Smooth muscle cell (in vitro differentiated cells): ENCODE measurements at regions not wholly inside any gene's neighbourhood (a gene's known extent, or its start where the extent isn't known, plus 50 kb on each side); places are given as distances from the start of the nearest gene placed in this dataset.

Experiments
- DNase-seq: peaks from one replicate; lab custom pipeline; 2025; ENCODE audit not compliant: unreplicated experiment; lab: John Stamatoyannopoulos, UW
- H2AFZ ChIP-seq: fragments of 200-600 bp; sonication (generic); 2 replicates; pipeline ENCODE4 v1.6.0; 2016; ENCODE audit warnings: antibody characterized with exemption, low read depth, mild to moderate bottlenecking
- H3F3A ChIP-seq: fragments of 200-600 bp; sonication (generic); 2 replicates; pipeline ENCODE4 v1.6.0; 2017; ENCODE audit warnings: antibody characterized with exemption, low read depth
- H3K27ac ChIP-seq: fragments of 200-600 bp; sonication (generic); 2 replicates; pipeline ENCODE4 v1.5.1; 2016; ENCODE audit warnings: low read depth, mild to moderate bottlenecking
- H3K27me3 ChIP-seq: fragments of 200-600 bp; sonication (generic); 2 replicates; pipeline ENCODE4 v1.6.1; 2016; ENCODE audit warnings: low read depth, mild to moderate bottlenecking
- H3K36me3 ChIP-seq: fragments of 200-600 bp; sonication (generic); 2 replicates; pipeline ENCODE4 v1.5.1; 2016; ENCODE audit warnings: low read depth
- H3K4me1 ChIP-seq: fragments of 200-600 bp; sonication (generic); 2 replicates; pipeline ENCODE4 v1.5.1; 2016; ENCODE audit warnings: low read depth
- H3K4me2 ChIP-seq: fragments of 200-600 bp; sonication (generic); 2 replicates; pipeline ENCODE4 v1.6.0; 2016; ENCODE audit warnings: mild to moderate bottlenecking
- H3K4me3 ChIP-seq: fragments of 200-600 bp; sonication (generic); 2 replicates; pipeline ENCODE4 v1.5.1; 2016; ENCODE audit warnings: mild to moderate bottlenecking
- H3K79me2 ChIP-seq: fragments of 200-600 bp; sonication (generic); 2 replicates; pipeline ENCODE4 v1.6.0; 2016; ENCODE audit warnings: low read depth, mild to moderate bottlenecking
- H3K9ac ChIP-seq: fragments of 200-600 bp; sonication (generic); 2 replicates; pipeline ENCODE4 v1.6.0; 2016; ENCODE audit warnings: low read depth
- H3K9me3 ChIP-seq: fragments of 200-600 bp; sonication (generic); replicated peaks from 2 replicates; pipeline ENCODE4 v1.5.1; 2016; ENCODE audit warnings: low read depth
- H4K20me1 ChIP-seq: fragments of 200-600 bp; sonication (generic); 2 replicates; pipeline ENCODE4 v1.6.0; 2016; ENCODE audit warnings: low read depth
- WGBS: methylation state at CpG from one replicate; pipeline ENCODE4 v1.1.7; 2016; ENCODE audit warnings: low lambda C conversion rate; 5-methylcytosine and 5-hydroxymethylcytosine counted together
- TF ChIP-seq, protein P1 (sequence below): fragments of 200-600 bp; sonication (generic); IDR thresholded peaks from 2 replicates; pipeline ENCODE4 v1.5.1; 2017; ENCODE audit warnings: borderline replicate concordance, mild to moderate bottlenecking, antibody characterized with exemption; ENCODE audit not compliant: insufficient read depth, poor library complexity, severe bottlenecking

GRCh38 chr2:52828112-52828511 is 939.5 kb upstream of the CHAC2 start:
- Histone ChIP-seq H3K27ac (no peak overlapping the region), H3K36me3 (no peaks in the 10 kb centered on the region), H3K9me3 (no peaks in the 10 kb centered on the region), H3K27me3 (no peaks in the 10 kb centered on the region), H3K4me3 (no peak overlapping the region), H2AFZ (no peak overlapping the region), H3K79me2 (no peaks in the 10 kb centered on the region), H3K4me2 (no peak overlapping the region), H3F3A (no peaks in the 10 kb centered on the region), H3K4me1 (no peaks in the 10 kb centered on the region), H3K9ac (no peak overlapping the region), H4K20me1 (no peaks in the 10 kb centered on the region)
- no peak for DNase-seq
- 92% methylated on average over 1 of the region's 1 CpG for WGBS
- TF ChIP-seq, protein P1, sequence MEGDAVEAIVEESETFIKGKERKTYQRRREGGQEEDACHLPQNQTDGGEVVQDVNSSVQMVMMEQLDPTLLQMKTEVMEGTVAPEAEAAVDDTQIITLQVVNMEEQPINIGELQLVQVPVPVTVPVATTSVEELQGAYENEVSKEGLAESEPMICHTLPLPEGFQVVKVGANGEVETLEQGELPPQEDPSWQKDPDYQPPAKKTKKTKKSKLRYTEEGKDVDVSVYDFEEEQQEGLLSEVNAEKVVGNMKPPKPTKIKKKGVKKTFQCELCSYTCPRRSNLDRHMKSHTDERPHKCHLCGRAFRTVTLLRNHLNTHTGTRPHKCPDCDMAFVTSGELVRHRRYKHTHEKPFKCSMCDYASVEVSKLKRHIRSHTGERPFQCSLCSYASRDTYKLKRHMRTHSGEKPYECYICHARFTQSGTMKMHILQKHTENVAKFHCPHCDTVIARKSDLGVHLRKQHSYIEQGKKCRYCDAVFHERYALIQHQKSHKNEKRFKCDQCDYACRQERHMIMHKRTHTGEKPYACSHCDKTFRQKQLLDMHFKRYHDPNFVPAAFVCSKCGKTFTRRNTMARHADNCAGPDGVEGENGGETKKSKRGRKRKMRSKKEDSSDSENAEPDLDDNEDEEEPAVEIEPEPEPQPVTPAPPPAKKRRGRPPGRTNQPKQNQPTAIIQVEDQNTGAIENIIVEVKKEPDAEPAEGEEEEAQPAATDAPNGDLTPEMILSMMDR = no peak

GRCh38 chr2:52821631-52822030 is 946.0 kb upstream of the CHAC2 start:
- TF ChIP-seq, protein P1 = no peak
- H2AFZ ChIP-seq = no peak overlapping the region
- no peaks in the 10 kb centered on the region for H3F3A ChIP-seq
- no peaks in the 10 kb centered on the region for H3K4me1 ChIP-seq
- H3K9ac ChIP-seq = no peak overlapping the region
- no peak overlapping the region for H3K27ac ChIP-seq
- no peaks in the 10 kb centered on the region for H3K9me3 ChIP-seq
- no peaks in the 10 kb centered on the region for H3K79me2 ChIP-seq
- H3K4me3 ChIP-seq = no peak overlapping the region
- H3K4me2 ChIP-seq = no peak overlapping the region
- H3K36me3 ChIP-seq = no peaks in the 10 kb centered on the region
- no peaks in the 10 kb centered on the region for H4K20me1 ChIP-seq
- H3K27me3 ChIP-seq = no peaks in the 10 kb centered on the region
- no peak for DNase-seq

DNA sequence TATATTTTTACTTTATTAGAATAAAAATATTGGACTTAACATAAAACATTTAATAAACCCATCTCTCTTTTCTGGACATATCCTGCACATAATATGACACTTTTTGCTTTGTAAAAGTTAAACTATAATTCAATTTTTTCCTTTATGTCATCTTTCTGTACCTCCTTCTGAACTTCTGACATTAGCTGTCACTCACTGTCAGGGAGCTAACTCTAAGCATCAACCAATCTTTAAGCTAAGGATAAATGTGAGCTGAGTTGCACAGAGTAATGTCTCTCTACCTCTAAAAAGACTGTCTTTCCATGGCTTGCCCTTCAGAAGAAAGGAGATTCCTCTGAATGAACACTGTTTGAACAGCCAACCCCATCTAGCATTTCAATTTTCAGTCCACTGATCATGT is 948.6 kb upstream of the CHAC2 start:
- no peak overlapping the region for H3K4me2 ChIP-seq
- no peak overlapping the region for H2AFZ ChIP-seq
- no peaks in the 10 kb centered on the region for H3K36me3 ChIP-seq
- no peaks in the 10 kb centered on the region for H3K4me1 ChIP-seq
- H3K27ac ChIP-seq = no peak overlapping the region
- no peaks in the 10 kb centered on the region for H4K20me1 ChIP-seq
- TF ChIP-seq, protein P1 = no peak
- no peaks in the 10 kb centered on the region for H3K9me3 ChIP-seq
- H3K4me3 ChIP-seq = no peak overlapping the region
- no peaks in the 10 kb centered on the region for H3K27me3 ChIP-seq
- no peak for DNase-seq
- H3K79me2 ChIP-seq = no peaks in the 10 kb centered on the region
- no peak overlapping the region for H3K9ac ChIP-seq
- H3F3A ChIP-seq = no peaks in the 10 kb centered on the region

DNA sequence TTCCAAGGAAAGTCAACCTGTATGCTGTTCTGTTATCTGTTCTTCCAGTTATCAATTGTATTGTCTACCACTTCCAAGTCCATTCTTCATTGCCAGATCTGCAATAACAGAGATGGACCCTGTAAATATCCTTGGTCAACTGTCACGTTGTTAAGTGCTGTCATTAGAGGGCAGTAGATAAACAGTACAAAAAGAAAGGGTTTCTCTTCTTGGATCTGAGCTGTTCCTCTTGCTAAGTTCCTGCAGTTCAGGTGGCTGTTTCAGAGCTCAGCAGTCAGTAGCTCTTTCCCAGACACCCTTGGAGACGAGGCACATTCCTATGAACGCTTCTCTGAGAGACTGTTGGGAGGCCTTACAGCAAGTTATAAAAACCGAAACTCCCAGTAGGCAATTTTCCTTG is 957.1 kb upstream of the CHAC2 start:
- Histone ChIP-seq H3K27me3 (no peaks in the 10 kb centered on the region), H3K36me3 (no peaks in the 10 kb centered on the region), H4K20me1 (no peaks in the 10 kb centered on the region), H3K4me2 (no peak overlapping the region), H3K4me3 (no peak overlapping the region), H3K79me2 (no peaks in the 10 kb centered on the region), H3K4me1 (no peaks in the 10 kb centered on the region), H3K27ac (no peak overlapping the region), H3K9me3 (no peaks in the 10 kb centered on the region), H2AFZ (no peak overlapping the region), H3F3A (no peaks in the 10 kb centered on the region), H3K9ac (no peak overlapping the region)
- 35% methylated on average over 4 of the region's 4 CpGs for WGBS
- TF ChIP-seq, protein P1 = peak; percentile 18
- no peak for DNase-seq
